ENCODE measurements at regions not wholly inside any gene's neighbourhood (a gene's known extent, or its start where the extent isn't known, plus 50 kb on each side); places are given as distances from the start of the nearest gene placed in this dataset.

GRCh38 chr21:31414263-31415000, 70.4 kb upstream of the TIAM1 start:
- no peak overlapping the region for H3K4me3 ChIP-seq
- DNase-seq (ENCODE audit: low spot score) = no peak
- H3K4me1 ChIP-seq = peaks cover 0 to 3% of the 10 kb centered on the region in 2 donors
- H3K27me3 ChIP-seq = no peaks in the 10 kb centered on the region
- H3K9me3 ChIP-seq = no peaks in the 10 kb centered on the region
- no peak for TF ChIP-seq CTCF (IDR thresholded peaks at IDR 0.05)
- no peak overlapping the region for H3K27ac ChIP-seq
- no peaks in the 10 kb centered on the region for H3K36me3 ChIP-seq

- Histone ChIP-seq H3K36me3 (no peaks in the 10 kb centered on the region), H3K4me3 (no peak overlapping the region), H3K4me1 (peaks cover 0 to 4% of the 10 kb centered on the region in 2 donors), H3K27me3 (no peaks in the 10 kb centered on the region), H3K9me3 (no peaks in the 10 kb centered on the region), H3K27ac (no peak overlapping the region)
- TF ChIP-seq CTCF (IDR thresholded peaks at IDR 0.05) = no peak
- DNase-seq (ENCODE audit: low spot score) = no peak
These were observed 69.6 kb upstream of the TIAM1 start for GRCh38 chr21:31413698-31414097.

- no peak overlapping the region for H3K27ac ChIP-seq
- H3K9me3 ChIP-seq = no peaks in the 10 kb centered on the region
- DNase-seq (ENCODE audit: low spot score) = no peak
- no peak for TF ChIP-seq CTCF (IDR thresholded peaks at IDR 0.05)
- peaks cover 0 to 4% of the 10 kb centered on the region in 2 donors for H3K4me1 ChIP-seq
- H3K4me3 ChIP-seq = no peak overlapping the region
- H3K36me3 ChIP-seq = no peaks in the 10 kb centered on the region
- H3K27me3 ChIP-seq = no peaks in the 10 kb centered on the region
These were observed 66.6 kb upstream of the TIAM1 start for GRCh38 chr21:31410499-31411131.

- Histone ChIP-seq H3K4me1 (peaks cover 0 to 4% of the 10 kb centered on the region in 2 donors), H3K27me3 (no peaks in the 10 kb centered on the region), H3K36me3 (no peaks in the 10 kb centered on the region), H3K27ac (no peak overlapping the region), H3K4me3 (no peak overlapping the region), H3K9me3 (no peaks in the 10 kb centered on the region)
- TF ChIP-seq CTCF (IDR thresholded peaks at IDR 0.05) = no peak
- peak; percentile 59 for DNase-seq (ENCODE audit: low spot score)
These were observed 65.9 kb upstream of the TIAM1 start for GRCh38 chr21:31409831-31410487.

GRCh38 chr21:31408301-31409088, 64.4 kb upstream of the TIAM1 start:
- Histone ChIP-seq H3K27ac (peak overlapping the region in 1 of 2 donors; percentile 29), H3K27me3 (no peaks in the 10 kb centered on the region), H3K36me3 (no peaks in the 10 kb centered on the region), H3K4me3 (no peak overlapping the region), H3K9me3 (no peaks in the 10 kb centered on the region), H3K4me1 (peaks cover 0 to 4% of the 10 kb centered on the region in 2 donors)
- TF ChIP-seq CTCF (IDR thresholded peaks at IDR 0.05) = no peak
- peak; percentile 21 for DNase-seq (ENCODE audit: low spot score)

Measured in right atrium auricular region (tissue), 2 donors.